ENCODE measurements at regions not wholly inside any gene's neighbourhood (a gene's known extent, or its start where the extent isn't known, plus 50 kb on each side); places are given as distances from the start of the nearest gene placed in this dataset.

GRCh38 chr5:57776035-57776434 is 293.4 kb upstream of the ACTBL2 start:
- TF ChIP-seq POLR2AphosphoS5 (IDR thresholded peaks at IDR 0.05; ENCODE audit: low read depth, low read length) (no peak), POLR2A (IDR thresholded peaks at IDR 0.05; ENCODE audit: low read depth, low read length) (no peak), TAF1 (IDR thresholded peaks at IDR 0.05; ENCODE audit: low read depth, low read length) (no peak), PAX5 (IDR thresholded peaks at IDR 0.05; ENCODE audit: insufficient read depth, low read length, severe bottlenecking) (no peak)
